K562 (cell line): ENCODE measurements at regions not wholly inside any gene's neighbourhood (a gene's known extent, or its start where the extent isn't known, plus 50 kb on each side); places are given as distances from the start of the nearest gene placed in this dataset.

Experiments used
- ATAC-seq: fragments of 200-7000 bp; cut with Tn5 transposase; 3 replicates; pipeline ENCODE4 v1.9.1; 2020; ENCODE audit warnings: moderate library complexity
- BruUV-seq: library from RNA; stranded (reverse); fragments of 400-500 nt; replicated peaks from 2 replicates; lab custom pipeline; 2021; lab: Mats Ljungman, UMichigan
- CTCF ChIA-PET: fragments of 300-600 bp; formaldehyde crosslinking; extraction: SDS; loops from one replicate; lab custom pipeline; 2021; ENCODE audit warnings: low intra/inter-chr PET ratio; lab: Yijun Ruan, JAX
- POLR2A ChIA-PET: fragments of 300-600, 350-650 bp; sonication (Branson Sonifier 250); formaldehyde crosslinking; extraction: SDS; loops from one replicate; lab custom pipeline; 2021; ENCODE audit warnings: antibody characterized with exemption, inconsistent platforms; lab: Yijun Ruan, JAX
- DNase-seq, 4 experiments: peaks; one replicate each; pipeline versions ENCODE4 v3.0.0 to v3.0.0-alpha.2; 2011 to 2018; ENCODE audit warnings: low spot score in 3 of 4, mixed read lengths in 3 of 4; ENCODE audit errors: extremely low read depth in 1 of 4
- FAIRE-seq: peaks from 2 replicates; lab custom pipeline; 2011; peaks lifted over from hg19 to GRCh38; lab: Jason Lieb, UNC
- H2AFZ ChIP-seq: 2 replicates; pipeline ENCODE4 v1.6.0; 2011; ENCODE audit warnings: low read depth, low read length, control low read depth, inconsistent platforms
- H3K27ac ChIP-seq: fragments of 200-600 bp; 3 replicates; pipeline ENCODE4 v1.8.0; 2011; ENCODE audit warnings: low read depth, mild to moderate bottlenecking, control low read depth, inconsistent platforms, low read length, moderate library complexity, mixed read lengths; ENCODE audit errors: extremely low read depth
- H3K27me3 ChIP-seq, 2 experiments: fragments of 300-600 bp in 1 of 2; 2 replicates in 1 of 2; 3 replicates in 1 of 2; pipeline versions ENCODE4 v1.6.0 to v1.8.0; 2011; ENCODE audit warnings: inconsistent platforms in 2 of 2, low read length in 2 of 2, mild to moderate bottlenecking in 1 of 2, mixed read lengths in 1 of 2, moderate library complexity in 1 of 2; ENCODE audit not compliant: control insufficient read depth in 2 of 2, insufficient read depth in 2 of 2
- H3K36me3 ChIP-seq: fragments of 300-600 bp; 3 replicates; pipeline ENCODE4 v1.8.0; 2011; ENCODE audit warnings: mild to moderate bottlenecking, low read length, inconsistent platforms; ENCODE audit not compliant: control insufficient read depth, insufficient read depth
- H3K4me1 ChIP-seq, 2 experiments: fragments of 200-600 bp in 1 of 2; replicated peaks in 1 of 2; 2 replicates in 1 of 2; 3 replicates in 1 of 2; pipeline versions ENCODE4 v1.5.1 to v1.8.0; 2011; ENCODE audit warnings: inconsistent platforms in 2 of 2, low read length in 2 of 2, mild to moderate bottlenecking in 1 of 2, mixed read lengths in 1 of 2, moderate library complexity in 1 of 2; ENCODE audit not compliant: control insufficient read depth in 2 of 2, insufficient read depth in 2 of 2
- H3K4me2 ChIP-seq: 2 replicates; pipeline ENCODE4 v1.6.1; 2011; ENCODE audit warnings: low read length, control low read depth, inconsistent platforms, mixed read lengths; ENCODE audit not compliant: insufficient read depth
- H3K4me3 ChIP-seq: fragments of 200-600 bp; sonication (generic), shearing (Covaris generic); 2 replicates; pipeline ENCODE4 v1.5.1; 2016; ENCODE audit warnings: control low read depth, inconsistent platforms
- H3K79me2 ChIP-seq: fragments of 200-600 bp; 3 replicates; pipeline ENCODE4 v1.8.0; 2011; ENCODE audit warnings: low read length, inconsistent platforms; ENCODE audit not compliant: control insufficient read depth, insufficient read depth
- H3K9ac ChIP-seq, 2 experiments: 2 replicates each; pipeline versions ENCODE4 v1.6.0 to v1.6.1; 2011; ENCODE audit warnings: low read depth in 2 of 2, low read length in 2 of 2, control low read depth in 1 of 2, inconsistent platforms in 1 of 2, mild to moderate bottlenecking in 1 of 2, mixed read lengths in 1 of 2; ENCODE audit not compliant: insufficient read depth in 1 of 2
- H3K9me1 ChIP-seq: one replicate; pipeline ENCODE4 v1.6.0; 2011; ENCODE audit warnings: inconsistent platforms, mild to moderate bottlenecking, low read length, moderate library complexity; ENCODE audit not compliant: control insufficient read depth, insufficient read depth
- H3K9me3 ChIP-seq: replicated peaks from 2 replicates; pipeline ENCODE4 v1.5.1; 2011; ENCODE audit warnings: low read depth, low read length, inconsistent platforms; ENCODE audit not compliant: control insufficient read depth, insufficient read depth
- H4K20me1 ChIP-seq: replicated peaks from 2 replicates; pipeline ENCODE4 v1.6.1; 2011; ENCODE audit warnings: low read length, inconsistent platforms, mixed read lengths; ENCODE audit not compliant: control insufficient read depth, insufficient read depth
- ASH1L ChIP-seq: fragments of 450-650 bp; IDR thresholded peaks from 2 replicates; pipeline ENCODE4 v1.6.1; 2018; ENCODE audit warnings: borderline replicate concordance, mild to moderate bottlenecking, low read depth; ENCODE audit not compliant: partially characterized antibody
- CBX3 ChIP-seq, 2 experiments: IDR thresholded peaks; 1 replicate in 1 of 2; 2 replicates in 1 of 2; pipeline ENCODE4 v1.6.1; 2012; ENCODE audit warnings: inconsistent platforms in 2 of 2, low read length in 2 of 2, borderline replicate concordance in 1 of 2, control low read depth in 1 of 2
- CEBPB ChIP-seq: fragments of 450-650 bp; IDR thresholded peaks from 2 replicates; pipeline ENCODE4 v1.6.1; 2016; ENCODE audit warnings: missing genetic modification characterization, missing compliant biosample characterization
- DPF2 ChIP-seq: fragments of 450-650 bp; IDR thresholded peaks from 2 replicates; pipeline ENCODE4 v1.6.1; 2016
- FOXK1 ChIP-seq: sonication (generic); formaldehyde crosslinking; IDR thresholded peaks from 2 replicates; pipeline ENCODE4 v1.8.0; 2022; ENCODE audit warnings: missing genetic modification reagents, mild to moderate bottlenecking, borderline replicate concordance
- KLF10 ChIP-seq: fragments of 250-450 bp; sonication (Bioruptor Pico); IDR thresholded peaks from 2 replicates; pipeline ENCODE4 v1.6.1; 2021; ENCODE audit warnings: matching md5 sums
- MAFF ChIP-seq: IDR thresholded peaks from 2 replicates; pipeline ENCODE4 v1.6.1; 2012; ENCODE audit warnings: low read length, improper control_type of control experiment
- MAFK ChIP-seq: IDR thresholded peaks from 2 replicates; pipeline ENCODE4 v1.6.1; 2011; ENCODE audit warnings: low read length, improper control_type of control experiment
- SNIP1 ChIP-seq: fragments of 450-650 bp; IDR thresholded peaks from 2 replicates; pipeline ENCODE4 v1.7.1; 2017; ENCODE audit warnings: low read depth, mild to moderate bottlenecking
- SRSF3 ChIP-seq: fragments of 200-400 bp; formaldehyde crosslinking; IDR thresholded peaks from 2 replicates; pipeline ENCODE4 v1.6.1; 2016; ENCODE audit warnings: mild to moderate bottlenecking, low read length, moderate library complexity; ENCODE audit not compliant: insufficient read depth
- TAF9B ChIP-seq: fragments of 450-650 bp; IDR thresholded peaks from 2 replicates; pipeline ENCODE4 v1.6.1; 2018; ENCODE audit warnings: mild to moderate bottlenecking; ENCODE audit not compliant: partially characterized antibody
- ZNF518B ChIP-seq: fragments of 250-450 bp; sonication (Bioruptor Pico); IDR thresholded peaks from 2 replicates; pipeline ENCODE4 v1.5.0; 2021; ENCODE audit warnings: mild to moderate bottlenecking, moderate library complexity
- WGBS: fragments of 100-300 bp; shearing (Covaris generic); methylation state at CpG from one replicate; pipeline ENCODE4 v1.1.6; 2016; ENCODE audit warnings: low coverage, mixed read lengths; ENCODE audit not compliant: insufficient coverage; ENCODE audit errors: missing lambda C conversion rate; 5-methylcytosine and 5-hydroxymethylcytosine counted together
- in situ Hi-C: fragments of 300-500 bp; cut with MboI; formaldehyde crosslinking; loops from 4 replicates; pipeline ENCODE4 v1.15.0; 2018; ENCODE audit warnings: inconsistent platforms, mixed read lengths
- intact Hi-C: fragments of 100-400 bp; cut with micrococcal nuclease; formaldehyde crosslinking; loops from 2 replicates; pipeline ENCODE4 v1.14.2; 2022

DNA sequence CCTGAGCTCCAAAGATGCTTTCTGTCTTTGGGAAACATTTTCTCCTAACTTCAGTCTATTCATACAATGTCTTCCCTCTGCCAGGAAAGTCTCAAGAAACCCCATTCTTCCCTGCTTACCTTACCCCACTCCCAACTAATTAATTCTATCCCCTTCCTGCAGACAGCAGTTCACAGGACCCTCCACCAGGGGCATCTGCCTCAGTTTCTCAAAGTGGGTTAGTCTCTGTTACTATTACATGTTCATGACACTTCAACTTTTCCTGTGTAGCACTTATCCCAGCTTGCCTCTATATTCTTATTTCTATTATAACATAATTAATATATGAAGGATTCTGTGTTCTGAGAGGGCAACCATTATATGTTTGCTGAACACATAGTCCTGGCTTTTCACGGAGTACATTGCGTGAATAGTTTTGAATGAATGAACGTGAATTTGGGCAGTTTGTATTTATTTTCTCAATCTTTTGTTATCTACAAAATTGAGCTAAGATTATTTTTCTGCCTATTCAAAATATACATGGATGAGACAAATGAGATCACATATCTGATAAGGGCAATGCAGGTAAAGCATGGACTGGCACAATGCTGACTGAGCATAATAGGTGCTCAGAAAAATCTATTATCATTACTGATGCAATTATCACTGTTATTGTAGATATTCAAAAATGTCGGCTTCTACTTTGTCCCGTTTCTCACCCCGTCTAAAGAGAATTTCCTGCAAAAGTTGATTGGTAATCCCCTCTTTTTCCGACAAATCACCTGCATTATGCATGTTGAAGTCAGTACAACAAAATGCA lies 341.1 kb downstream of the BRINP1 start:
- no peaks in the 10 kb centered on the region for H3K9me1 ChIP-seq
- no peaks in the 10 kb centered on the region for H3K9me3 ChIP-seq
- H3K79me2 ChIP-seq: no peaks in the 10 kb centered on the region
- no peaks in the 10 kb centered on the region for H4K20me1 ChIP-seq
- H3K27ac ChIP-seq: no peak overlapping the region
- WGBS: 0% methylated on average over 7 of the region's 7 CpGs
- H2AFZ ChIP-seq: no peak overlapping the region
- H3K4me2 ChIP-seq: no peak overlapping the region
- H3K36me3 ChIP-seq: no peaks in the 10 kb centered on the region
- no TSS peak for BruUV-seq
- DNase-seq (peak in 2 of 4 experiments; percentile 9 to 10), FAIRE-seq (no peak), ATAC-seq (no peak)
- ChIA-PET CTCF (no interaction called here), POLR2A (no interaction called here)
- in situ Hi-C loops: no loop called here
- H3K4me3 ChIP-seq: no peak overlapping the region
- intact Hi-C loops: no loop called here
- no peak for TF ChIP-seq DPF2
- no peak for TF ChIP-seq SNIP1
- TF ChIP-seq CBX3 (IDR thresholded peaks at IDR 0.05; ENCODE audit: borderline replicate concordance in 1 of 2, low read length in 2 of 2): no peak
- TF ChIP-seq KLF10 (CRISPR knock-in tag): no peak
- TF ChIP-seq FOXK1: no peak
- peak; percentile 35; the same call in 1 of the 2 replicates for TF ChIP-seq MAFK
- TF ChIP-seq SRSF3: no peak
- TF ChIP-seq ZNF518B (CRISPR knock-in tag): no peak
- TF ChIP-seq ASH1L: no peak
- TF ChIP-seq TAF9B: no peak
- no peak for TF ChIP-seq CEBPB (tag)
- TF ChIP-seq MAFF: 0 out of 2 replicates have a peak, but pooled peaks have one; percentile 7
- no peak overlapping the region for H3K9ac ChIP-seq
- H3K4me1 ChIP-seq: no peaks in the 10 kb centered on the region
- H3K27me3 ChIP-seq: no peaks in the 10 kb centered on the region
